ENCODE measurements at regions not wholly inside any gene's neighbourhood (a gene's known extent, or its start where the extent isn't known, plus 50 kb on each side); places are given as distances from the start of the nearest gene placed in this dataset.

DNA sequence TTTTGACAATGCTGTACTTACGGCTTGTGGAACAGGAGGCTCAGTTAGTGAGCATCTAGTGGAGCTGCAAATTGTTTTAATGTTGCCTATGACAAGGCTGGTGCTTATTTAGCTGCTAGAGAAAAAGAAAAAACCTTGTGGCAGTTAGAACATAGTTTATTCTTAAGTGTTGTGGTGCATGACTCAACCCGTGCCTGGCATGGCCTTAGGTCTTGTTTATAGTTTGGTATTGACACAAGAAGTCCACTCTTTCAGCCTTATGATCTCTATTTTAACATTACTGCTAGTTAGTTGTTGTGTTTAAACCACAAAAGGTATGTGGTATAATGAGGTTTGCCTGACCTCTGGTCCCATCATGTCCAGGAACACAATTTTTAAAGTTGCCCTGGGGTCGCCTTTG is 744.6 kb downstream of the FAM181B start:
- TF ChIP-seq, protein P1, sequence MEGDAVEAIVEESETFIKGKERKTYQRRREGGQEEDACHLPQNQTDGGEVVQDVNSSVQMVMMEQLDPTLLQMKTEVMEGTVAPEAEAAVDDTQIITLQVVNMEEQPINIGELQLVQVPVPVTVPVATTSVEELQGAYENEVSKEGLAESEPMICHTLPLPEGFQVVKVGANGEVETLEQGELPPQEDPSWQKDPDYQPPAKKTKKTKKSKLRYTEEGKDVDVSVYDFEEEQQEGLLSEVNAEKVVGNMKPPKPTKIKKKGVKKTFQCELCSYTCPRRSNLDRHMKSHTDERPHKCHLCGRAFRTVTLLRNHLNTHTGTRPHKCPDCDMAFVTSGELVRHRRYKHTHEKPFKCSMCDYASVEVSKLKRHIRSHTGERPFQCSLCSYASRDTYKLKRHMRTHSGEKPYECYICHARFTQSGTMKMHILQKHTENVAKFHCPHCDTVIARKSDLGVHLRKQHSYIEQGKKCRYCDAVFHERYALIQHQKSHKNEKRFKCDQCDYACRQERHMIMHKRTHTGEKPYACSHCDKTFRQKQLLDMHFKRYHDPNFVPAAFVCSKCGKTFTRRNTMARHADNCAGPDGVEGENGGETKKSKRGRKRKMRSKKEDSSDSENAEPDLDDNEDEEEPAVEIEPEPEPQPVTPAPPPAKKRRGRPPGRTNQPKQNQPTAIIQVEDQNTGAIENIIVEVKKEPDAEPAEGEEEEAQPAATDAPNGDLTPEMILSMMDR (IDR thresholded peaks at IDR 0.05) = no peak
- no peak for TF ChIP-seq POLR2A (IDR thresholded peaks at IDR 0.05)
